WTC11 (cell line): ENCODE measurements at regions not wholly inside any gene's neighbourhood (a gene's known extent, or its start where the extent isn't known, plus 50 kb on each side); places are given as distances from the start of the nearest gene placed in this dataset.

Experiments
- ATAC-seq: fragments of 200-7000 bp; cut with Tn5 transposase; 2 replicates; pipeline ENCODE4 v1.10.0; 2021; ENCODE audit warnings: mild to moderate bottlenecking, moderate library complexity
- CTCF ChIA-PET: fragments of 300-600 bp; sonication (Branson Sonifier 250); formaldehyde crosslinking; loops from one replicate; lab custom pipeline; 2021; ENCODE audit warnings: antibody characterized with exemption; lab: Charles Lee
- POLR2A ChIA-PET: fragments of 350-600 bp; sonication (Branson Sonifier 250); formaldehyde crosslinking; loops from one replicate; lab custom pipeline; 2021; ENCODE audit warnings: antibody characterized with exemption; lab: Charles Lee
- DNase-seq: peaks from one replicate; pipeline ENCODE4 v3.0.0; 2021; ENCODE audit warnings: low spot score
- H3K27ac Mint-ChIP-seq: 2 replicates; pipeline ENCODE4 v1.8.0; 2021; ENCODE audit warnings: mixed read lengths
- H3K27me3 Mint-ChIP-seq: 2 replicates; pipeline ENCODE4 v1.8.0; 2021; ENCODE audit warnings: low read depth, mild to moderate bottlenecking, moderate library complexity, mixed read lengths
- H3K36me3 Mint-ChIP-seq: 2 replicates; pipeline ENCODE4 v1.8.0; 2021; ENCODE audit warnings: mixed read lengths
- H3K4me1 Mint-ChIP-seq: 2 replicates; pipeline ENCODE4 v1.8.0; 2022; ENCODE audit warnings: mixed read lengths
- H3K4me3 Mint-ChIP-seq: 2 replicates; pipeline ENCODE4 v1.8.0; 2021; ENCODE audit warnings: mild to moderate bottlenecking, moderate library complexity, mixed read lengths
- H3K9me3 Mint-ChIP-seq: 2 replicates; pipeline ENCODE4 v1.8.0; 2021; ENCODE audit warnings: mixed read lengths
- AR ChIP-seq: fragments of 250-450 bp; sonication (Bioruptor Pico); IDR thresholded peaks from 2 replicates; pipeline ENCODE4 v1.9.0; 2021; ENCODE audit warnings: mild to moderate bottlenecking
- ATF1 ChIP-seq: sonication (generic); formaldehyde crosslinking; IDR thresholded peaks from 2 replicates; pipeline ENCODE4 v1.8.1; 2023; ENCODE audit warnings: mild to moderate bottlenecking, moderate library complexity, missing genetic modification reagents
- CREM ChIP-seq: sonication (generic); formaldehyde crosslinking; IDR thresholded peaks from 2 replicates; pipeline ENCODE4 v1.8.1; 2022; ENCODE audit warnings: mild to moderate bottlenecking, missing genetic modification reagents, moderate library complexity
- E2F1 ChIP-seq: sonication (generic); formaldehyde crosslinking; IDR thresholded peaks from 2 replicates; pipeline ENCODE4 v1.8.0; 2022; ENCODE audit warnings: mild to moderate bottlenecking, missing genetic modification reagents
- E2F4 ChIP-seq: sonication (generic); formaldehyde crosslinking; IDR thresholded peaks from 2 replicates; pipeline ENCODE4 v1.8.1; 2022; ENCODE audit warnings: low read depth, mild to moderate bottlenecking, moderate library complexity, missing genetic modification reagents, borderline replicate concordance
- ETV6 ChIP-seq: sonication (generic); formaldehyde crosslinking; IDR thresholded peaks from 2 replicates; pipeline ENCODE4 v1.8.1; 2022; ENCODE audit warnings: mild to moderate bottlenecking, missing genetic modification reagents
- FOXP4 ChIP-seq: sonication (generic); formaldehyde crosslinking; IDR thresholded peaks from 2 replicates; pipeline ENCODE4 v1.8.0; 2022; ENCODE audit warnings: mild to moderate bottlenecking, missing genetic modification reagents
- GABPB1 ChIP-seq: sonication (generic); formaldehyde crosslinking; IDR thresholded peaks from 2 replicates; pipeline ENCODE4 v1.8.1; 2023; ENCODE audit warnings: mild to moderate bottlenecking, missing genetic modification reagents
- HMGA2 ChIP-seq: fragments of 250-450 bp; sonication (Bioruptor Pico); IDR thresholded peaks from 2 replicates; pipeline ENCODE4 v1.4.0; 2021; ENCODE audit warnings: mild to moderate bottlenecking, moderate library complexity
- MAX ChIP-seq: sonication (generic); formaldehyde crosslinking; IDR thresholded peaks from 2 replicates; pipeline ENCODE4 v1.8.0; 2022; ENCODE audit warnings: mild to moderate bottlenecking, missing genetic modification reagents
- MLX ChIP-seq: sonication (generic); formaldehyde crosslinking; IDR thresholded peaks from 2 replicates; pipeline ENCODE4 v1.8.1; 2023; ENCODE audit warnings: mild to moderate bottlenecking, missing genetic modification reagents, moderate library complexity
- MXD4 ChIP-seq: fragments of 250-450 bp; sonication (Bioruptor Pico); IDR thresholded peaks from 2 replicates; pipeline ENCODE4 v1.8.0; 2021; ENCODE audit warnings: mild to moderate bottlenecking, moderate library complexity, borderline replicate concordance
- NR2C2 ChIP-seq: sonication (generic); formaldehyde crosslinking; IDR thresholded peaks from 2 replicates; pipeline ENCODE4 v1.8.0; 2022; ENCODE audit warnings: mild to moderate bottlenecking, missing genetic modification reagents
- RORB ChIP-seq: fragments of 250-450 bp; sonication (Bioruptor Pico); IDR thresholded peaks from 2 replicates; pipeline ENCODE4 v1.9.0; 2021; ENCODE audit warnings: mild to moderate bottlenecking
- SMAD4 ChIP-seq: sonication (generic); formaldehyde crosslinking; IDR thresholded peaks from 2 replicates; pipeline ENCODE4 v1.8.0; 2022; ENCODE audit warnings: mild to moderate bottlenecking, missing genetic modification reagents
- SP1 ChIP-seq: sonication (generic); formaldehyde crosslinking; conservative IDR thresholded peaks from 2 replicates; pipeline ENCODE4 v1.8.1; 2022; ENCODE audit warnings: missing genetic modification reagents
- STAT6 ChIP-seq: sonication (generic); formaldehyde crosslinking; conservative IDR thresholded peaks from 2 replicates; pipeline ENCODE4 v1.8.1; 2023; ENCODE audit warnings: mild to moderate bottlenecking, low read depth, missing genetic modification reagents, moderate library complexity
- TEAD1 ChIP-seq: sonication (generic); formaldehyde crosslinking; IDR thresholded peaks from 2 replicates; pipeline ENCODE4 v1.8.0; 2022; ENCODE audit warnings: mild to moderate bottlenecking, missing genetic modification reagents
- USF2 ChIP-seq: sonication (generic); formaldehyde crosslinking; IDR thresholded peaks from 2 replicates; pipeline ENCODE4 v1.8.1; 2023; ENCODE audit warnings: mild to moderate bottlenecking, missing genetic modification reagents, moderate library complexity
- ZNF263 ChIP-seq: sonication (generic); formaldehyde crosslinking; IDR thresholded peaks from 2 replicates; pipeline ENCODE4 v1.8.1; 2022; ENCODE audit warnings: low read depth, mild to moderate bottlenecking, moderate library complexity, missing genetic modification reagents
- ZNF317 ChIP-seq: sonication (generic); formaldehyde crosslinking; IDR thresholded peaks from 2 replicates; pipeline ENCODE4 v1.8.1; 2023; ENCODE audit warnings: low read depth, mild to moderate bottlenecking, moderate library complexity, missing genetic modification reagents, borderline replicate concordance

GRCh38 chr12:27133022-27133590 lies 50.7 kb upstream of the C12orf71 start:
- Mint-ChIP-seq H3K36me3 (no peaks in the 10 kb centered on the region), H3K9me3 (peaks cover 6% of the 10 kb centered on the region), H3K27ac (no peak overlapping the region), H3K4me3 (no peak overlapping the region), H3K27me3 (no peaks in the 10 kb centered on the region), H3K4me1 (no peaks in the 10 kb centered on the region)
- DNase-seq (no peak), ATAC-seq (no peak)
- POLR2A ChIA-PET: no interaction called here
- TF ChIP-seq ATF1 (CRISPR knock-in tag) (no peak), MXD4 (CRISPR knock-in tag) (no peak), TEAD1 (no peak), FOXP4 (CRISPR knock-in tag) (no peak), RORB (CRISPR knock-in tag) (no peak), STAT6 (no peak), NR2C2 (CRISPR knock-in tag) (no peak), AR (no peak), GABPB1 (no peak)
- CTCF ChIA-PET: interaction anchor here (1.5 kb wide), 1 partner anchor 248 kb away, joined by 4 read pairs; no protein-coding TSS in a partner anchor

- POLR2A ChIA-PET: no interaction called here
- TF ChIP-seq MAX (CRISPR knock-in tag) (no peak), E2F1 (CRISPR knock-in tag) (no peak), SMAD4 (CRISPR knock-in tag) (no peak), ZNF263 (no peak), E2F4 (CRISPR knock-in tag) (no peak), SP1 (CRISPR knock-in tag) (no peak), ETV6 (CRISPR knock-in tag) (no peak), MLX (CRISPR knock-in tag) (no peak), HMGA2 (CRISPR knock-in tag) (no peak), ZNF317 (CRISPR knock-in tag) (no peak), USF2 (CRISPR knock-in tag) (no peak), CREM (CRISPR knock-in tag) (no peak), STAT6 (no peak)
These were observed 58.1 kb upstream of the C12orf71 start for GRCh38 chr12:27140478-27140969.

More at GRCh38 chr12:27140478-27140969, 58.1 kb upstream of the C12orf71 start:
- Mint-ChIP-seq H3K4me3 (no peak overlapping the region), H3K27ac (no peak overlapping the region), H3K36me3 (no peaks in the 10 kb centered on the region), H3K9me3 (peaks cover 7% of the 10 kb centered on the region), H3K4me1 (peaks cover 8% of the 10 kb centered on the region), H3K27me3 (no peaks in the 10 kb centered on the region)
- CTCF ChIA-PET: no interaction called here
- DNase-seq (no peak), ATAC-seq (no peak)
